ENCODE measurements at regions not wholly inside any gene's neighbourhood (a gene's known extent, or its start where the extent isn't known, plus 50 kb on each side); places are given as distances from the start of the nearest gene placed in this dataset.

GRCh38 chr10:85262992-85263391 lies 934.6 kb downstream of the CCSER2 start:
- H3K4me1 ChIP-seq (ENCODE audit: control insufficient read depth, insufficient read depth, low read length): no peaks in the 10 kb centered on the region
- CTCF ChIA-PET: no interaction called here

DNA sequence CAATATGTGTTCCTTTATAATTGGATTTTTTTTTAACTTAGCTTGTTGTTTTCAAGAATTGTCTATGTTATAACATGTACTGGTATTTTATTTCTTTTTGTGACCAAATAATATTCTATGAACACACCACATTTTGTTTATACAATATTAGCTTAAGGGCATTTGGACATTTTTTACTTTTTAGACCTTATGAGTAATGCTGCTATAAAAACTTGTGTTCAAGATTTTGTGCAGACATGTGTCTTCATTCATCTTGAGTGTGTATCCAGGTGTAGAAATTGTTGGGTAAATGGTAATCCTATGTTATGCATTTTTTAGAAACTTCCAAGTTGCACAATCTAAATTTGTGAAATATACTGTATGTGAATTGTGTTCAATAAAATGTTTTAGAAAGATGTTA lies 936.7 kb downstream of the CCSER2 start:
- H3K4me1 ChIP-seq (ENCODE audit: control insufficient read depth, insufficient read depth, low read length): no peaks in the 10 kb centered on the region
- ChIA-PET POLR2A (no interaction called here), CTCF (interaction anchor here (0.6 to 0.8 kb wide), 2 partner anchors 71 to 646 kb away, joined by 3 read pairs; no protein-coding TSS in a partner anchor)
- TF ChIP-seq OSR2 (tag by site-specific recombination; IDR thresholded peaks at IDR 0.05): no peak
- no peak for TF ChIP-seq KLF10 (tag by site-specific recombination; IDR thresholded peaks at IDR 0.05)
- TF ChIP-seq PRDM10 (tag by site-specific recombination; IDR thresholded peaks at IDR 0.05): no peak
- TF ChIP-seq ZNF600 (tag by site-specific recombination; IDR thresholded peaks at IDR 0.05): no peak
- TF ChIP-seq ZSCAN23 (tag by site-specific recombination; IDR thresholded peaks at IDR 0.05): no peak
- TF ChIP-seq, protein P1, sequence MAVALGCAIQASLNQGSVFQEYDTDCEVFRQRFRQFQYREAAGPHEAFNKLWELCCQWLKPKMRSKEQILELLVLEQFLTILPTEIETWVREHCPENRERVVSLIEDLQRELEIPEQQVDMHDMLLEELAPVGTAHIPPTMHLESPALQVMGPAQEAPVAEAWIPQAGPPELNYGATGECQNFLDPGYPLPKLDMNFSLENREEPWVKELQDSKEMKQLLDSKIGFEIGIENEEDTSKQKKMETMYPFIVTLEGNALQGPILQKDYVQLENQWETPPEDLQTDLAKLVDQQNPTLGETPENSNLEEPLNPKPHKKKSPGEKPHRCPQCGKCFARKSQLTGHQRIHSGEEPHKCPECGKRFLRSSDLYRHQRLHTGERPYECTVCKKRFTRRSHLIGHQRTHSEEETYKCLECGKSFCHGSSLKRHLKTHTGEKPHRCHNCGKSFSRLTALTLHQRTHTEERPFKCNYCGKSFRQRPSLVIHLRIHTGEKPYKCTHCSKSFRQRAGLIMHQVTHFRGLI (tag by site-specific recombination; IDR thresholded peaks at IDR 0.05): no peak
- TF ChIP-seq, protein P2, sequence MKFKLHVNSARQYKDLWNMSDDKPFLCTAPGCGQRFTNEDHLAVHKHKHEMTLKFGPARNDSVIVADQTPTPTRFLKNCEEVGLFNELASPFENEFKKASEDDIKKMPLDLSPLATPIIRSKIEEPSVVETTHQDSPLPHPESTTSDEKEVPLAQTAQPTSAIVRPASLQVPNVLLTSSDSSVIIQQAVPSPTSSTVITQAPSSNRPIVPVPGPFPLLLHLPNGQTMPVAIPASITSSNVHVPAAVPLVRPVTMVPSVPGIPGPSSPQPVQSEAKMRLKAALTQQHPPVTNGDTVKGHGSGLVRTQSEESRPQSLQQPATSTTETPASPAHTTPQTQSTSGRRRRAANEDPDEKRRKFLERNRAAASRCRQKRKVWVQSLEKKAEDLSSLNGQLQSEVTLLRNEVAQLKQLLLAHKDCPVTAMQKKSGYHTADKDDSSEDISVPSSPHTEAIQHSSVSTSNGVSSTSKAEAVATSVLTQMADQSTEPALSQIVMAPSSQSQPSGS (tag by site-specific recombination; IDR thresholded peaks at IDR 0.05; ENCODE audit: low read depth): no peak
- TF ChIP-seq ZNF560 (tag by site-specific recombination; IDR thresholded peaks at IDR 0.05; ENCODE audit: borderline replicate concordance): no peak
- TF ChIP-seq, protein P3, sequence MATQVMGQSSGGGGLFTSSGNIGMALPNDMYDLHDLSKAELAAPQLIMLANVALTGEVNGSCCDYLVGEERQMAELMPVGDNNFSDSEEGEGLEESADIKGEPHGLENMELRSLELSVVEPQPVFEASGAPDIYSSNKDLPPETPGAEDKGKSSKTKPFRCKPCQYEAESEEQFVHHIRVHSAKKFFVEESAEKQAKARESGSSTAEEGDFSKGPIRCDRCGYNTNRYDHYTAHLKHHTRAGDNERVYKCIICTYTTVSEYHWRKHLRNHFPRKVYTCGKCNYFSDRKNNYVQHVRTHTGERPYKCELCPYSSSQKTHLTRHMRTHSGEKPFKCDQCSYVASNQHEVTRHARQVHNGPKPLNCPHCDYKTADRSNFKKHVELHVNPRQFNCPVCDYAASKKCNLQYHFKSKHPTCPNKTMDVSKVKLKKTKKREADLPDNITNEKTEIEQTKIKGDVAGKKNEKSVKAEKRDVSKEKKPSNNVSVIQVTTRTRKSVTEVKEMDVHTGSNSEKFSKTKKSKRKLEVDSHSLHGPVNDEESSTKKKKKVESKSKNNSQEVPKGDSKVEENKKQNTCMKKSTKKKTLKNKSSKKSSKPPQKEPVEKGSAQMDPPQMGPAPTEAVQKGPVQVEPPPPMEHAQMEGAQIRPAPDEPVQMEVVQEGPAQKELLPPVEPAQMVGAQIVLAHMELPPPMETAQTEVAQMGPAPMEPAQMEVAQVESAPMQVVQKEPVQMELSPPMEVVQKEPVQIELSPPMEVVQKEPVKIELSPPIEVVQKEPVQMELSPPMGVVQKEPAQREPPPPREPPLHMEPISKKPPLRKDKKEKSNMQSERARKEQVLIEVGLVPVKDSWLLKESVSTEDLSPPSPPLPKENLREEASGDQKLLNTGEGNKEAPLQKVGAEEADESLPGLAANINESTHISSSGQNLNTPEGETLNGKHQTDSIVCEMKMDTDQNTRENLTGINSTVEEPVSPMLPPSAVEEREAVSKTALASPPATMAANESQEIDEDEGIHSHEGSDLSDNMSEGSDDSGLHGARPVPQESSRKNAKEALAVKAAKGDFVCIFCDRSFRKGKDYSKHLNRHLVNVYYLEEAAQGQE (tag by site-specific recombination; IDR thresholded peaks at IDR 0.05): no peak
- no peak for TF ChIP-seq ZNF488 (tag by site-specific recombination; IDR thresholded peaks at IDR 0.05)
- TF ChIP-seq ZFP3 (tag by site-specific recombination; IDR thresholded peaks at IDR 0.05; ENCODE audit: low read depth): no peak

More at GRCh38 chr10:85262992-85263391, 934.6 kb downstream of the CCSER2 start:
- no peak overlapping the region for H3K4me3 ChIP-seq (ENCODE audit: low read depth, low read length)
- no peaks in the 10 kb centered on the region for H3K9me3 ChIP-seq (ENCODE audit: control insufficient read depth, insufficient read depth, low read depth, low read length)
- TF ChIP-seq ZNF211 (tag by site-specific recombination; IDR thresholded peaks at IDR 0.05; ENCODE audit: low read depth): no peak
- no peak for TF ChIP-seq ZNF777 (tag by site-specific recombination; IDR thresholded peaks at IDR 0.05; ENCODE audit: borderline replicate concordance)
- no peak for TF ChIP-seq ZIC2 (tag by site-specific recombination; IDR thresholded peaks at IDR 0.05)
- no peak for TF ChIP-seq ZNF549 (tag by site-specific recombination; IDR thresholded peaks at IDR 0.05)
- TF ChIP-seq ZNF175 (tag by site-specific recombination; IDR thresholded peaks at IDR 0.05): no peak
- TF ChIP-seq FEZF1 (tag by site-specific recombination; IDR thresholded peaks at IDR 0.05): no peak
- no peak for TF ChIP-seq PATZ1 (tag by site-specific recombination; IDR thresholded peaks at IDR 0.05)
- TF ChIP-seq, protein P4, sequence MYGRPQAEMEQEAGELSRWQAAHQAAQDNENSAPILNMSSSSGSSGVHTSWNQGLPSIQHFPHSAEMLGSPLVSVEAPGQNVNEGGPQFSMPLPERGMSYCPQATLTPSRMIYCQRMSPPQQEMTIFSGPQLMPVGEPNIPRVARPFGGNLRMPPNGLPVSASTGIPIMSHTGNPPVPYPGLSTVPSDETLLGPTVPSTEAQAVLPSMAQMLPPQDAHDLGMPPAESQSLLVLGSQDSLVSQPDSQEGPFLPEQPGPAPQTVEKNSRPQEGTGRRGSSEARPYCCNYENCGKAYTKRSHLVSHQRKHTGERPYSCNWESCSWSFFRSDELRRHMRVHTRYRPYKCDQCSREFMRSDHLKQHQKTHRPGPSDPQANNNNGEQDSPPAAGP (tag by site-specific recombination; IDR thresholded peaks at IDR 0.05): no peak
- TF ChIP-seq ZNF423 (tag by site-specific recombination; IDR thresholded peaks at IDR 0.05): no peak
- no peaks in the 10 kb centered on the region for H3K36me3 ChIP-seq (ENCODE audit: control insufficient read depth in 2 of 2, insufficient read depth in 1 of 2, low read length in 2 of 2)
- POLR2A ChIA-PET: no interaction called here
- H3K27ac ChIP-seq (ENCODE audit: extremely low read depth, low read depth, low read length): no peak overlapping the region

More for the DNA sequence above, 936.7 kb downstream of the CCSER2 start:
- H3K36me3 ChIP-seq (ENCODE audit: control insufficient read depth in 2 of 2, insufficient read depth in 1 of 2, low read length in 2 of 2): no peaks in the 10 kb centered on the region
- no peaks in the 10 kb centered on the region for H3K9me3 ChIP-seq (ENCODE audit: control insufficient read depth, insufficient read depth, low read depth, low read length)
- H3K4me3 ChIP-seq (ENCODE audit: low read depth, low read length): no peak overlapping the region
- no peak overlapping the region for H3K27ac ChIP-seq (ENCODE audit: extremely low read depth, low read depth, low read length)
